Liver (tissue), 8 donors: ENCODE measurements at regions not wholly inside any gene's neighbourhood (a gene's known extent, or its start where the extent isn't known, plus 50 kb on each side); places are given as distances from the start of the nearest gene placed in this dataset.
A peak's percentile ranks its signal among the peaks of the same experiment; 100 is the strongest.

ENCODE experiments used
- DNase-seq: peaks from one replicate; pipeline ENCODE4 v3.0.0-alpha.2; 2017; ENCODE audit warnings: low spot score
- H3K27ac ChIP-seq, 2 donors: one replicate each; pipeline ENCODE4 v1.7.0; 2013; ENCODE audit warnings: inconsistent platforms in 2 of 2, low read length in 2 of 2, control low read depth in 1 of 2, low read depth in 1 of 2, mild to moderate bottlenecking in 1 of 2
- H3K27me3 ChIP-seq, 4 donors: one replicate each; pipeline versions ENCODE4 v1.6.1 to v1.7.0; 2013; ENCODE audit warnings: low read length in 3 of 4, inconsistent platforms in 1 of 4, mild to moderate bottlenecking in 1 of 4, moderate library complexity in 1 of 4; ENCODE audit not compliant: control insufficient read depth in 4 of 4, insufficient read depth in 4 of 4
- H3K36me3 ChIP-seq, 4 donors: one replicate each; pipeline versions ENCODE4 v1.6.1 to v1.7.0; 2013; ENCODE audit warnings: low read length in 3 of 4, mild to moderate bottlenecking in 3 of 4, low read depth in 1 of 4, moderate library complexity in 1 of 4; ENCODE audit not compliant: control insufficient read depth in 4 of 4, insufficient read depth in 3 of 4
- H3K4me1 ChIP-seq, 4 donors: one replicate each; pipeline versions ENCODE4 v1.6.1 to v1.7.0; 2013; ENCODE audit warnings: low read length in 3 of 4, mild to moderate bottlenecking in 3 of 4, moderate library complexity in 1 of 4; ENCODE audit not compliant: control insufficient read depth in 4 of 4, insufficient read depth in 4 of 4
- H3K4me3 ChIP-seq, 3 donors: one replicate each; pipeline versions ENCODE4 v1.6.1 to v1.7.0; 2013; ENCODE audit warnings: low read length in 3 of 3, control low read depth in 1 of 3, low read depth in 1 of 3, mild to moderate bottlenecking in 1 of 3
- H3K9ac ChIP-seq, 2 donors: one replicate each; pipeline ENCODE4 v1.7.0; 2013; ENCODE audit warnings: low read length in 2 of 2, mild to moderate bottlenecking in 2 of 2, moderate library complexity in 2 of 2, control low read depth in 1 of 2, low read depth in 1 of 2
- H3K9me3 ChIP-seq, 4 donors: one replicate each; pipeline versions ENCODE4 v1.6.1 to v1.7.0; 2013; ENCODE audit warnings: low read length in 3 of 4; ENCODE audit not compliant: control insufficient read depth in 4 of 4
- ATF3 ChIP-seq: IDR thresholded peaks from 2 replicates; pipeline ENCODE4 v1.6.1; 2016; ENCODE audit warnings: antibody characterized with exemption
- CTCF ChIP-seq: fragments of 150-350 bp; IDR thresholded peaks from 2 replicates; pipeline ENCODE4 v1.5.1; 2017; ENCODE audit warnings: improper control_type of control experiment, low read depth, low read length; ENCODE audit not compliant: missing input control
- EGR1 ChIP-seq, 2 donors: IDR thresholded peaks; 2 replicates each; pipeline ENCODE4 v1.6.1; 2016 to 2018; ENCODE audit warnings: antibody characterized with exemption in 2 of 2, low read depth in 2 of 2
- FOXA1 ChIP-seq: IDR thresholded peaks from 2 replicates; pipeline ENCODE4 v1.6.1; 2016; ENCODE audit warnings: antibody characterized with exemption
- FOXA2 ChIP-seq: IDR thresholded peaks from 2 replicates; pipeline ENCODE4 v1.6.1; 2016; ENCODE audit warnings: antibody characterized with exemption
- GABPA ChIP-seq, 2 donors: IDR thresholded peaks in 1 of 2; conservative IDR thresholded peaks in 1 of 2; 2 replicates each; pipeline ENCODE4 v1.6.1; 2016; ENCODE audit warnings: antibody characterized with exemption in 2 of 2, mild to moderate bottlenecking in 1 of 2, moderate library complexity in 1 of 2
- HNF4A ChIP-seq, 2 donors: conservative IDR thresholded peaks; 2 replicates each; pipeline ENCODE4 v1.6.1; 2016; ENCODE audit warnings: antibody characterized with exemption in 2 of 2, mild to moderate bottlenecking in 2 of 2
- HNF4G ChIP-seq: IDR thresholded peaks from 2 replicates; pipeline ENCODE4 v1.6.1; 2016; ENCODE audit warnings: antibody characterized with exemption
- JUND ChIP-seq, 2 donors: IDR thresholded peaks; 2 replicates each; pipeline ENCODE4 v1.6.1; 2016; ENCODE audit warnings: antibody characterized with exemption in 2 of 2
- MAX ChIP-seq: IDR thresholded peaks from 2 replicates; pipeline ENCODE4 v1.6.1; 2016; ENCODE audit warnings: antibody characterized with exemption
- NR2F2 ChIP-seq: IDR thresholded peaks from 2 replicates; pipeline ENCODE4 v1.6.1; 2016; ENCODE audit warnings: antibody characterized with exemption
- RAD21 ChIP-seq, 2 donors: IDR thresholded peaks; 2 replicates each; pipeline ENCODE4 v1.6.1; 2016; ENCODE audit warnings: antibody characterized with exemption in 2 of 2, mild to moderate bottlenecking in 2 of 2
- SP1 ChIP-seq: IDR thresholded peaks from 2 replicates; pipeline ENCODE4 v1.6.1; 2018; ENCODE audit warnings: antibody characterized with exemption, mild to moderate bottlenecking
- TAF1 ChIP-seq: conservative IDR thresholded peaks from 2 replicates; pipeline ENCODE4 v1.6.1; 2016; ENCODE audit warnings: antibody characterized with exemption, mild to moderate bottlenecking
- YY1 ChIP-seq: IDR thresholded peaks from 2 replicates; pipeline ENCODE4 v1.6.1; 2016; ENCODE audit warnings: antibody characterized with exemption, mild to moderate bottlenecking
- ZBTB33 ChIP-seq: IDR thresholded peaks from 2 replicates; pipeline ENCODE4 v1.6.1; 2016; ENCODE audit warnings: antibody characterized with exemption
- WGBS: extraction: QIAGEN DNeasy Blood & Tissue Kit; methylation state at CpG from one replicate; pipeline ENCODE4 v1.1.7; 2013; 5-methylcytosine and 5-hydroxymethylcytosine counted together
- donor health status: healthy.
- donor health status: healthy.
- donor health status: healthy.
- donor health status: healthy.
- donor health status: healthy.

GRCh38 chr11:29530961-29531360, 485.9 kb downstream of the KCNA4 start:
- H3K36me3 ChIP-seq = no peaks in the 10 kb centered on the region
- H3K4me3 ChIP-seq = no peak overlapping the region
- DNase-seq = no peak
- H3K27ac ChIP-seq = no peak overlapping the region
- WGBS = 40% methylated on average over 2 of the region's 2 CpGs
- no peaks in the 10 kb centered on the region for H3K4me1 ChIP-seq
- H3K9me3 ChIP-seq = no peaks in the 10 kb centered on the region
- H3K9ac ChIP-seq = no peak overlapping the region
- TF ChIP-seq GABPA (IDR thresholded peaks at IDR 0.05 in 1 of 2, conservative IDR thresholded peaks at IDR 0.05 in 1 of 2) (no peak), SP1 (no peak), CTCF (no peak), EGR1 (IDR thresholded peaks at IDR 0.05; ENCODE audit: low read depth in 2 of 2) (no peak), FOXA2 (no peak), HNF4G (no peak), JUND (IDR thresholded peaks at IDR 0.05) (no peak), RAD21 (IDR thresholded peaks at IDR 0.05) (no peak), FOXA1 (no peak), HNF4A (conservative IDR thresholded peaks at IDR 0.05) (no peak)
- no peaks in the 10 kb centered on the region for H3K27me3 ChIP-seq

GRCh38 chr11:29527391-29527936, 489.4 kb downstream of the KCNA4 start:
- no peak overlapping the region for H3K4me3 ChIP-seq
- DNase-seq = no peak
- no peak overlapping the region for H3K9ac ChIP-seq
- H3K4me1 ChIP-seq = no peaks in the 10 kb centered on the region
- H3K27ac ChIP-seq = no peak overlapping the region
- H3K9me3 ChIP-seq = no peaks in the 10 kb centered on the region
- H3K27me3 ChIP-seq = no peaks in the 10 kb centered on the region
- H3K36me3 ChIP-seq = no peaks in the 10 kb centered on the region
- TF ChIP-seq FOXA2 (no peak), EGR1 (IDR thresholded peaks at IDR 0.05; ENCODE audit: low read depth in 2 of 2) (no peak), ATF3 (no peak), HNF4G (no peak), RAD21 (IDR thresholded peaks at IDR 0.05) (peak; percentile 37 to 59), CTCF (peak; percentile 33), GABPA (IDR thresholded peaks at IDR 0.05 in 1 of 2, conservative IDR thresholded peaks at IDR 0.05 in 1 of 2) (no peak)
- WGBS = 46% methylated on average over 3 of the region's 3 CpGs

- Histone ChIP-seq H3K4me1 (no peaks in the 10 kb centered on the region), H3K27me3 (no peaks in the 10 kb centered on the region), H3K36me3 (no peaks in the 10 kb centered on the region), H3K4me3 (no peak overlapping the region), H3K9ac (no peak overlapping the region), H3K9me3 (peaks cover 4 to 17% (median 6%) of the 10 kb centered on the region in 4 donors), H3K27ac (no peak overlapping the region)
- 57% methylated on average over 5 of the region's 5 CpGs for WGBS
- DNase-seq = no peak
- TF ChIP-seq MAX = no peak
- TF ChIP-seq ZBTB33 = no peak
- TF ChIP-seq SP1 = no peak
- TF ChIP-seq CTCF = no peak
- TF ChIP-seq TAF1 = no peak
- TF ChIP-seq NR2F2 = no peak
- TF ChIP-seq YY1 = no peak
- TF ChIP-seq FOXA1 = no peak
- no peak for TF ChIP-seq HNF4A (conservative IDR thresholded peaks at IDR 0.05)
Observed at GRCh38 chr11:29518389-29519174, 498.2 kb downstream of the KCNA4 start.
